Thymus (tissue), 11 donors: ENCODE measurements at regions not wholly inside any gene's neighbourhood (a gene's known extent, or its start where the extent isn't known, plus 50 kb on each side); places are given as distances from the start of the nearest gene placed in this dataset.
"Not testable (repeated sequence)": the region's sequence is repeated elsewhere in the genome, so short reads cannot be mapped to it uniquely, and the experiment has no call there.

Experiments
- DNase-seq, 9 donors: peaks; one replicate each; pipeline ENCODE4 v3.0.0-alpha.2; 2013; ENCODE audit warnings: low spot score in 9 of 9, low read depth in 6 of 9, missing footprints in 1 of 9
- H3K27ac ChIP-seq, 2 donors: one replicate each; pipeline ENCODE4 v1.5.1; 2013; ENCODE audit warnings: control low read depth in 1 of 2, low read depth in 1 of 2, low read length in 1 of 2, mild to moderate bottlenecking in 1 of 2, moderate library complexity in 1 of 2
- H3K27me3 ChIP-seq, 2 donors: one replicate each; pipeline ENCODE4 v1.5.1; 2013; ENCODE audit warnings: low read length in 1 of 2; ENCODE audit not compliant: control insufficient read depth in 2 of 2, insufficient read depth in 1 of 2
- H3K36me3 ChIP-seq, 2 donors: one replicate each; pipeline ENCODE4 v1.5.1; 2013; ENCODE audit warnings: low read length in 1 of 2, mild to moderate bottlenecking in 1 of 2, moderate library complexity in 1 of 2; ENCODE audit not compliant: control insufficient read depth in 2 of 2, insufficient read depth in 2 of 2
- H3K4me1 ChIP-seq, 2 donors: one replicate each; pipeline ENCODE4 v1.5.1; 2013; ENCODE audit warnings: low read length in 2 of 2; ENCODE audit not compliant: control insufficient read depth in 2 of 2, insufficient read depth in 2 of 2
- H3K4me3 ChIP-seq, 2 donors: one replicate each; pipeline ENCODE4 v1.5.1; 2013; ENCODE audit warnings: low read length in 2 of 2, control low read depth in 1 of 2, mild to moderate bottlenecking in 1 of 2
- H3K9me3 ChIP-seq, 2 donors: one replicate each; pipeline ENCODE4 v1.5.1; 2013; ENCODE audit warnings: low read length in 1 of 2, mild to moderate bottlenecking in 1 of 2; ENCODE audit not compliant: control insufficient read depth in 2 of 2, insufficient read depth in 1 of 2
- WGBS: extraction: QIAGEN DNeasy Blood & Tissue Kit; methylation state at CpG from one replicate; pipeline ENCODE4 v1.1.7; 2013; 5-methylcytosine and 5-hydroxymethylcytosine counted together
- donor health status: healthy.

DNA sequence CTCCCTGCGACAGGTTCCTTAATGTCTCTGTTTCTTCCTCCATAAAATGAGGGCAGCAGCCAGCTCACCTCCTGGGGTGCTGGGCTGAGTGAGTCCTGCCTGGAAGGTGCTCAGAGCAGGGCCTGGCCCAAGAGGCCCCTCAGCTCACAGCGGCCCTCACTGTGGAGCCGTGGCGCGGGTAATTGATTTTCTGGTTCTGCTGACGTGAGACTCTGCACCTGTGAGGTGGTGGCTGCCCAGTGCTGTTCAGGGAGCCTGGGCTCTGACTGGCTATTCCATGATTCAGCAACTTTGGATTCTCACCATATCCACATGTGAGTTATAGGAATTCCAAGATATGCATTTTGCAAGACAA is 266.6 kb downstream of the ADGRD1 start:
- Histone ChIP-seq H3K27ac (no peak overlapping the region), H3K27me3 (peaks cover 0 to 20% of the 10 kb centered on the region in 2 donors)

GRCh38 chr12:131221061-131221956 is 267.6 kb downstream of the ADGRD1 start:
- no peak overlapping the region for H3K27ac ChIP-seq
- no peaks in the 10 kb centered on the region for H3K36me3 ChIP-seq
- no peaks in the 10 kb centered on the region for H3K9me3 ChIP-seq
- no peak for DNase-seq
- H3K4me3 ChIP-seq = no peak overlapping the region
- H3K27me3 ChIP-seq = peaks cover 0 to 20% of the 10 kb centered on the region in 2 donors
- peaks cover 0 to 12% of the 10 kb centered on the region in 2 donors for H3K4me1 ChIP-seq
- 54% methylated on average over 17 of the region's 17 CpGs for WGBS

More for the DNA sequence above, 266.6 kb downstream of the ADGRD1 start:
- Histone ChIP-seq H3K4me3 (no peak overlapping the region), H3K9me3 (no peaks in the 10 kb centered on the region), H3K36me3 (no peaks in the 10 kb centered on the region), H3K4me1 (peaks cover 0 to 12% of the 10 kb centered on the region in 2 donors)
- no peak for DNase-seq
- WGBS = 97% methylated on average over 6 of the region's 6 CpGs

GRCh38 chr12:131221957-131222328 is 268.2 kb downstream of the ADGRD1 start:
- 14% methylated on average over 5 of the region's 5 CpGs for WGBS
- H3K27ac ChIP-seq = no peak overlapping the region
- no peaks in the 10 kb centered on the region for H3K36me3 ChIP-seq
- no peak for DNase-seq
- no peak overlapping the region for H3K4me3 ChIP-seq
- H3K4me1 ChIP-seq = peaks cover 0 to 12% of the 10 kb centered on the region in 2 donors
- no peaks in the 10 kb centered on the region for H3K9me3 ChIP-seq
- H3K27me3 ChIP-seq = peaks cover 0 to 16% of the 10 kb centered on the region in 2 donors

DNA sequence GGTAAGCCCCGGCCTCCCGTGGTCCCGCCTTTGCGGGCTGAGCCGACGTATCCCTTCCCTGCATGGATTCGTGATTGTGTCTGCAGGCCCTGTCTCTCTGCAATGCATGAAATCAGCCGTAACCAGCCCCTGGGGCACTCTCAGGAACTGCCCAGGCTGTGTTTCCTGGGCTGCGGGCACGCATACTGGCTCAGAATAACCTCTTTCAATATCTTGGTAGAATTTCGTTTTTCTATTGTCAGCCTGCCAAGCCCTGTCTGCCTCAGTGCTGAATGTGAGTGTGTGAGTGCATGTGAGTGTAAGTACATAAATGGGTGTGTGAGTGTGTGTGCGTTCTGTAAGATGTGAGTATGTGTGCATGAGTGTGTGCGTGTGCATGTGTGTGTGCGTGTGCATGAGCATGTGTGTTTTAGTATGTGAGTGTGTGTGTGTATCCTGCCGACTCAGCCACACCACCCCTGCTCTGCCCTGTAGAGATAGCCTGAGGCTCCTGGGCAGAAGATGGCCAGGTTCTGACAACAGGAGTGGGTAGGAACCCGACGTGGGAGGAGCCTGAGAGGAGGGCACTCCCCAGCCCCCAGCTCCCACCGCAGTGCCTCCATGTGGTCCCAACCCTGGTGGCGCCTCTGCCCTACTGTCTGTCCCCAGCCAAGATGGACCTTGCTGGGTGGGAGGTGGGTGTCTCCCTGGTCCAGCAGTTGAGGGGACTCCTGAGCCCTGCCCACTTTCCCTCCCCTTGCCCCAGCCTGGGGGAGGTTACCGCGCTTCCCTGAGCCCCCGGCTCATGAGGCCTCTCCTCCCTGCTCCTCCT is 268.8 kb downstream of the ADGRD1 start:
- H3K36me3 ChIP-seq = no peaks in the 10 kb centered on the region
- peak in 1 of 9 donors; percentile 19 for DNase-seq
- no peak overlapping the region for H3K4me3 ChIP-seq
- H3K9me3 ChIP-seq = no peaks in the 10 kb centered on the region
- no peak overlapping the region for H3K27ac ChIP-seq
- 12% methylated on average over 22 of the region's 22 CpGs for WGBS
- peaks cover 0 to 11% of the 10 kb centered on the region in 2 donors for H3K27me3 ChIP-seq
- H3K4me1 ChIP-seq = peaks cover 0 to 12% of the 10 kb centered on the region in 2 donors

- Histone ChIP-seq H3K9me3 (no peaks in the 10 kb centered on the region), H3K27me3 (peaks cover 0 to 7% of the 10 kb centered on the region in 2 donors), H3K27ac (no peak overlapping the region), H3K4me1 (peaks cover 0 to 12% of the 10 kb centered on the region in 2 donors), H3K36me3 (no peaks in the 10 kb centered on the region), H3K4me3 (no peak overlapping the region)
- DNase-seq = no peak
- WGBS = 93% methylated on average over 31 of the region's 31 CpGs
Observed at GRCh38 chr12:131223171-131223761, 269.6 kb downstream of the ADGRD1 start.

GRCh38 chr12:131223791-131224225 is 270.1 kb downstream of the ADGRD1 start:
- no peak overlapping the region for H3K4me3 ChIP-seq
- peaks cover 0 to 9% of the 10 kb centered on the region in 2 donors for H3K4me1 ChIP-seq
- no peak overlapping the region for H3K27ac ChIP-seq
- no peaks in the 10 kb centered on the region for H3K9me3 ChIP-seq
- no peak for DNase-seq
- H3K36me3 ChIP-seq = no peaks in the 10 kb centered on the region
- peaks cover 0 to 3% of the 10 kb centered on the region in 2 donors for H3K27me3 ChIP-seq
- whole genome bisulfite sequencing = 92% methylated on average over 13 of the region's 13 CpGs

DNA sequence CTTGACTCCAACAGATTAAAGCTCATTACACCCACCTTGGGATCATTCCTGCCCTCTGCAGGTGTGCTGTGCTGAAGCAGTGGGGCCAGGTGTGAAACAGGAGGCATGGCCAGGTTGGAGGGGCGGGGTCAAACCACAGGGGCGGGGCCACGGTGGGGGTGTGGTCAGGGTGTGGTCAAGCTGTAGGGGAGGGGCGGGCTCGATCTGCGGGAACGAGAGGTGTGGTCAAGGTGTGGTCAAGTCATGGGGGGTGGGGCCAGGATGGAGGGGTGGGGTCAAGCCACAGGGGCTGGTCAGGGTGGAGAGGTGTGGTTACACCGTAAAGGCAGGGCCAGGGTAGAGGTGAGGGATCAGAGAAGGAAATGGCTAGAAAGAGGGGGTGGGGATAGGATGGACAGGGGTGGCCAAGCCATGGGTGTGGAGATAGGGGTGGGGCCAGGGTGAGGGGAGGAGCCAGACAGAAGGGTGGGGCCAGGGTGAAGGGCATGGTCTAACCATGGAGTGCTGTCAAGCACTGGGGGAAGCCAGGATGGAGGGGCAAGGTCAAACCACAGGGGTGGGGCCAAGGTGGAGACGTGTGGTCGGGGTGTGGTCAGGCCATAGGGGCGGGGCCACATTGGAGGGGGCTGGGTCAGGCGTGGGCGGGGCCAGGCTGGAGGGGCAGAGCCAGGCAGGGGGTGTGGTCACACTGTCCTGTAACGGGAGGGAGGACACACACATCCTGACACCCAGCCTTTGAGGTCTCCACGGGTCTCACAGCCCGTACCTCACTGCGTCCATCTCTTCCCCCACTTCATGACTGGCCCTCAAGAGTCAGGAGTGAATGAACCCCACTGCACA is 270.7 kb downstream of the ADGRD1 start:
- H3K27me3 ChIP-seq, DNase-seq, H3K36me3 ChIP-seq, H3K4me1 ChIP-seq, H3K27ac ChIP-seq, H3K4me3 ChIP-seq, H3K9me3 ChIP-seq: not testable (repeated sequence)
- 82% methylated on average over 11 of the region's 17 CpGs for WGBS

- H3K27me3 ChIP-seq, H3K4me3 ChIP-seq, H3K9me3 ChIP-seq, H3K36me3 ChIP-seq, DNase-seq, H3K27ac ChIP-seq: not testable (repeated sequence)
- 91% methylated on average over 10 of the region's 12 CpGs for WGBS
- peaks cover 0 to 15% of the 10 kb centered on the region in 2 donors for H3K4me1 ChIP-seq
Observed at GRCh38 chr12:131225066-131225380, 271.3 kb downstream of the ADGRD1 start.
